HL-60/S4 (cell line): ENCODE measurements at regions not wholly inside any gene's neighbourhood (a gene's known extent, or its start where the extent isn't known, plus 50 kb on each side); places are given as distances from the start of the nearest gene placed in this dataset.

Experiments used
- in situ Hi-C: fragments of 300-500 bp; cut with MboI; formaldehyde crosslinking; loops from 2 replicates; pipeline ENCODE4 v1.14.3; 2022; ENCODE audit warnings: low sequenced_read_pairs

- in situ Hi-C loops, result no loop called here
Measured at GRCh38 chr4:56102601-56103000, 153.9 kb downstream of the CEP135 start.

GRCh38 chr4:56099378-56099786 lies 150.6 kb downstream of the CEP135 start:
- in situ Hi-C loops, result no loop called here

GRCh38 chr4:56093576-56093975 lies 144.8 kb downstream of the CEP135 start:
- in situ Hi-C loops, result no loop called here

GRCh38 chr4:56092540-56092939 lies 143.8 kb downstream of the CEP135 start:
- in situ Hi-C loops, result no loop called here

- in situ Hi-C loops, result no loop called here
Measured at GRCh38 chr4:56086561-56086960, 137.8 kb downstream of the CEP135 start.

- in situ Hi-C loops, result no loop called here
Measured at GRCh38 chr4:56086073-56086541, 137.4 kb downstream of the CEP135 start.

- in situ Hi-C loops, result no loop called here
Measured at GRCh38 chr4:56085275-56085674, 136.5 kb downstream of the CEP135 start.

- in situ Hi-C loops, result no loop called here
Measured at GRCh38 chr4:56084851-56085250, 136.1 kb downstream of the CEP135 start.
